ENCODE measurements at regions not wholly inside any gene's neighbourhood (a gene's known extent, or its start where the extent isn't known, plus 50 kb on each side); places are given as distances from the start of the nearest gene placed in this dataset.

GRCh38 chr1:208601561-208601960 lies 357.4 kb upstream of the PLXNA2 start:
- H3K27me3 Mint-ChIP-seq (ENCODE audit: low read depth in 3 of 3): peaks cover 0 to 3% (median 2%) of the 10 kb centered on the region in 3 donors
- no peaks in the 10 kb centered on the region for H3K4me1 ChIP-seq (ENCODE audit: control insufficient read depth in 1 of 2, insufficient read depth in 2 of 2, low read length in 2 of 2)
- no peaks in the 10 kb centered on the region for H3K79me2 ChIP-seq (ENCODE audit: insufficient read depth, low read length)
- no peak overlapping the region for H3K27ac ChIP-seq (ENCODE audit: low read depth in 1 of 2, low read length in 2 of 2)
- H3K4me3 ChIP-seq (replicated peaks in 1 of 3; ENCODE audit: low read depth in 2 of 3, low read length in 3 of 3): no peak overlapping the region
- H3K36me3 Mint-ChIP-seq: no peaks in the 10 kb centered on the region
- no peaks in the 10 kb centered on the region for H3K9me3 ChIP-seq (replicated peaks in 1 of 2; ENCODE audit: control insufficient read depth in 1 of 2, insufficient read depth in 1 of 2, low read length in 2 of 2)
- no peak for TF ChIP-seq CTCF (IDR thresholded peaks at IDR 0.05)
- intact Hi-C loops (cut with micrococcal nuclease): no loop called here
- no peak overlapping the region for H3K4me2 ChIP-seq (replicated peaks; ENCODE audit: extremely low read depth, low read length, poor library complexity, severe bottlenecking)
- no peak overlapping the region for H3K27ac Mint-ChIP-seq
- no peak overlapping the region for H3K9ac ChIP-seq (ENCODE audit: insufficient read depth, low read length, poor library complexity, severe bottlenecking)
- no peaks in the 10 kb centered on the region for H3K36me3 ChIP-seq (replicated peaks in 1 of 2; ENCODE audit: control insufficient read depth in 1 of 2, insufficient read depth in 2 of 2, low read length in 2 of 2)
- H3K4me3 Mint-ChIP-seq: no peak overlapping the region
- H3K9me3 Mint-ChIP-seq: peaks cover 0 to 1% (median 0%) of the 10 kb centered on the region in 7 donors
- H3K4me1 Mint-ChIP-seq: peaks cover 6% of the 10 kb centered on the region
- no peak for DNase-seq
- no peaks in the 10 kb centered on the region for H3K27me3 ChIP-seq (ENCODE audit: control insufficient read depth in 2 of 2, insufficient read depth in 2 of 2, low read length in 2 of 2)
- 83% methylated on average over 1 of the region's 3 CpGs for WGBS (ENCODE audit: insufficient coverage)
- no peaks in the 10 kb centered on the region for H4K20me1 ChIP-seq (ENCODE audit: insufficient read depth, low read length)
- H2AFZ ChIP-seq (ENCODE audit: insufficient read depth, low read depth, low read length, poor library complexity, severe bottlenecking): no peak overlapping the region

- Histone ChIP-seq H3K27me3 (ENCODE audit: control insufficient read depth in 2 of 2, insufficient read depth in 2 of 2, low read length in 2 of 2) (no peaks in the 10 kb centered on the region), H3K36me3 (replicated peaks in 1 of 2; ENCODE audit: control insufficient read depth in 1 of 2, insufficient read depth in 2 of 2, low read length in 2 of 2) (no peaks in the 10 kb centered on the region), H3K4me1 (ENCODE audit: control insufficient read depth in 1 of 2, insufficient read depth in 2 of 2, low read length in 2 of 2) (no peaks in the 10 kb centered on the region), H3K9me3 (replicated peaks in 1 of 2; ENCODE audit: control insufficient read depth in 1 of 2, insufficient read depth in 1 of 2, low read length in 2 of 2) (no peaks in the 10 kb centered on the region), H3K4me3 (replicated peaks in 1 of 3; ENCODE audit: low read depth in 2 of 3, low read length in 3 of 3) (no peak overlapping the region), H3K4me2 (replicated peaks; ENCODE audit: extremely low read depth, low read length, poor library complexity, severe bottlenecking) (no peak overlapping the region), H2AFZ (ENCODE audit: insufficient read depth, low read depth, low read length, poor library complexity, severe bottlenecking) (no peak overlapping the region), H4K20me1 (ENCODE audit: insufficient read depth, low read length) (no peaks in the 10 kb centered on the region), H3K27ac (ENCODE audit: low read depth in 1 of 2, low read length in 2 of 2) (no peak overlapping the region), H3K79me2 (ENCODE audit: insufficient read depth, low read length) (no peaks in the 10 kb centered on the region), H3K9ac (ENCODE audit: insufficient read depth, low read length, poor library complexity, severe bottlenecking) (no peak overlapping the region)
- Mint-ChIP-seq H3K4me3 (no peak overlapping the region), H3K27me3 (ENCODE audit: low read depth in 3 of 3) (peaks cover 0 to 3% (median 0%) of the 10 kb centered on the region in 3 donors), H3K27ac (no peak overlapping the region), H3K9me3 (peaks cover 0 to 1% (median 0%) of the 10 kb centered on the region in 7 donors), H3K36me3 (no peaks in the 10 kb centered on the region), H3K4me1 (peaks cover 6% of the 10 kb centered on the region)
- no peak for TF ChIP-seq CTCF (IDR thresholded peaks at IDR 0.05)
- no CpG with 5 or more reads among the region's 2 CpGs for WGBS (ENCODE audit: insufficient coverage)
- intact Hi-C loops (cut with micrococcal nuclease): no loop called here
- DNase-seq: no peak
Observed at GRCh38 chr1:208603721-208604120, 359.5 kb upstream of the PLXNA2 start.
